Fibroblast of lung (primary cell): ENCODE measurements at regions not wholly inside any gene's neighbourhood (a gene's known extent, or its start where the extent isn't known, plus 50 kb on each side); places are given as distances from the start of the nearest gene placed in this dataset.

Experiments used
- DNase-seq, 2 donors: peaks; one replicate each; pipeline versions ENCODE4 v3.0.0 to v3.0.0-alpha.2; 2010; ENCODE audit warnings: low read depth in 2 of 2
- H2AFZ ChIP-seq: 2 replicates; pipeline ENCODE4 v1.5.1; 2012; ENCODE audit warnings: low read length, control low read depth, inconsistent platforms
- H3K27ac ChIP-seq: 2 replicates; pipeline ENCODE4 v1.5.1; 2011; ENCODE audit warnings: low read length, control low read depth; ENCODE audit not compliant: insufficient read depth
- H3K27me3 ChIP-seq: 2 replicates; pipeline ENCODE4 v1.5.1; 2011; ENCODE audit warnings: mild to moderate bottlenecking, low read length; ENCODE audit not compliant: control insufficient read depth, insufficient read depth
- H3K36me3 ChIP-seq: 2 replicates; pipeline ENCODE4 v1.5.1; 2011; ENCODE audit warnings: low read length; ENCODE audit not compliant: control insufficient read depth, insufficient read depth
- H3K4me1 ChIP-seq: 2 replicates; pipeline ENCODE4 v1.5.1; 2011; ENCODE audit warnings: low read length; ENCODE audit not compliant: control insufficient read depth, insufficient read depth; ENCODE audit errors: extremely low read depth
- H3K4me2 ChIP-seq: 2 replicates; pipeline ENCODE4 v1.5.1; 2011; ENCODE audit warnings: low read length, control low read depth; ENCODE audit not compliant: insufficient read depth; ENCODE audit errors: extremely low read depth
- H3K4me3 ChIP-seq, 4 experiments: fragments of 200-600 bp in 1 of 4; sonication (generic) in 1 of 4; replicated peaks in 1 of 4; 2 replicates each; pipeline ENCODE4 v1.5.1; 2011 to 2016; ENCODE audit warnings: low read length in 4 of 4, low read depth in 3 of 4, mild to moderate bottlenecking in 3 of 4, control low read depth in 2 of 4, inconsistent platforms in 1 of 4, mixed read lengths in 1 of 4; ENCODE audit not compliant: insufficient read depth in 1 of 4; ENCODE audit errors: control extremely low read depth in 1 of 4
- H3K79me2 ChIP-seq: 2 replicates; pipeline ENCODE4 v1.5.1; 2012; ENCODE audit warnings: mild to moderate bottlenecking, low read length, inconsistent platforms; ENCODE audit not compliant: control insufficient read depth, insufficient read depth
- H3K9ac ChIP-seq: 2 replicates; pipeline ENCODE4 v1.5.1; 2011; ENCODE audit warnings: mild to moderate bottlenecking, low read length, control low read depth; ENCODE audit not compliant: insufficient read depth
- H3K9me3 ChIP-seq: 2 replicates; pipeline ENCODE4 v1.5.1; 2012; ENCODE audit warnings: low read depth, low read length; ENCODE audit not compliant: control insufficient read depth, insufficient read depth
- H4K20me1 ChIP-seq: 2 replicates; pipeline ENCODE4 v1.5.1; 2011; ENCODE audit warnings: low read length; ENCODE audit not compliant: control insufficient read depth, insufficient read depth; ENCODE audit errors: extremely low read depth
- EZH2 ChIP-seq: IDR thresholded peaks from 2 replicates; pipeline ENCODE4 v1.5.1; 2012; ENCODE audit warnings: low read length, control low read depth, mild to moderate bottlenecking; ENCODE audit errors: missing control alignments
- TF ChIP-seq, protein P1 (sequence below), 2 donors: IDR thresholded peaks in 1 of 2; conservative IDR thresholded peaks in 1 of 2; 1 replicate in 1 of 2; 2 replicates in 1 of 2; pipeline ENCODE4 v1.5.1; 2011 to 2012; ENCODE audit warnings: low read length in 2 of 2, control low read depth in 1 of 2, inconsistent platforms in 1 of 2, low read depth in 1 of 2, mild to moderate bottlenecking in 1 of 2

DNA sequence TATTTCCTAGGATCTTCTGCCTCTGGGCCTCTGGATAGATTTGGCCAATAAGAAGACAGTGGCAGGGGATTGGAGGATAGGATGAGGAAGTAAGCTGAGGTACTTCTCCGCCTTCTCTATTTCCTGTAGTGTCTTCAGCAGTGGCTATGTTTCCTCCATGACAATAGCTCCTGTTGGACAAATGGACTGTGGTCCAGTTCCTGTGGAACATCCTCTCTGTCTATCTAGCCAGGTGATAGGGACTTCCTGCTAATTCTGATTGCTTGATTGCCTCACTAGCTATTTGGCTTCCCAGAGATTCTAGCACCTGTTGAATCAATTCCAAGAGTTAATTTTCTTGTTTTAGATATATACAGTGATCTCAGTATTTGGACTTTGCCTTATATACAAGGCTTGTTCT, 456.2 kb upstream of the NECTIN3 start:
- Histone ChIP-seq H4K20me1 (no peaks in the 10 kb centered on the region), H3K27ac (no peak overlapping the region), H3K9me3 (no peaks in the 10 kb centered on the region), H3K36me3 (no peaks in the 10 kb centered on the region), H3K4me3 (no peak overlapping the region), H3K27me3 (no peaks in the 10 kb centered on the region), H3K9ac (no peak overlapping the region), H3K4me1 (no peaks in the 10 kb centered on the region), H3K4me2 (no peak overlapping the region), H3K79me2 (no peaks in the 10 kb centered on the region), H2AFZ (no peak overlapping the region)
- DNase-seq, result no peak
- TF ChIP-seq, protein P1, sequence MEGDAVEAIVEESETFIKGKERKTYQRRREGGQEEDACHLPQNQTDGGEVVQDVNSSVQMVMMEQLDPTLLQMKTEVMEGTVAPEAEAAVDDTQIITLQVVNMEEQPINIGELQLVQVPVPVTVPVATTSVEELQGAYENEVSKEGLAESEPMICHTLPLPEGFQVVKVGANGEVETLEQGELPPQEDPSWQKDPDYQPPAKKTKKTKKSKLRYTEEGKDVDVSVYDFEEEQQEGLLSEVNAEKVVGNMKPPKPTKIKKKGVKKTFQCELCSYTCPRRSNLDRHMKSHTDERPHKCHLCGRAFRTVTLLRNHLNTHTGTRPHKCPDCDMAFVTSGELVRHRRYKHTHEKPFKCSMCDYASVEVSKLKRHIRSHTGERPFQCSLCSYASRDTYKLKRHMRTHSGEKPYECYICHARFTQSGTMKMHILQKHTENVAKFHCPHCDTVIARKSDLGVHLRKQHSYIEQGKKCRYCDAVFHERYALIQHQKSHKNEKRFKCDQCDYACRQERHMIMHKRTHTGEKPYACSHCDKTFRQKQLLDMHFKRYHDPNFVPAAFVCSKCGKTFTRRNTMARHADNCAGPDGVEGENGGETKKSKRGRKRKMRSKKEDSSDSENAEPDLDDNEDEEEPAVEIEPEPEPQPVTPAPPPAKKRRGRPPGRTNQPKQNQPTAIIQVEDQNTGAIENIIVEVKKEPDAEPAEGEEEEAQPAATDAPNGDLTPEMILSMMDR (conservative IDR thresholded peaks at IDR 0.05 in 1 of 2, IDR thresholded peaks at IDR 0.05 in 1 of 2; ENCODE audit: low read depth in 1 of 2, low read length in 2 of 2), result no peak
- TF ChIP-seq EZH2, result no peak

DNA sequence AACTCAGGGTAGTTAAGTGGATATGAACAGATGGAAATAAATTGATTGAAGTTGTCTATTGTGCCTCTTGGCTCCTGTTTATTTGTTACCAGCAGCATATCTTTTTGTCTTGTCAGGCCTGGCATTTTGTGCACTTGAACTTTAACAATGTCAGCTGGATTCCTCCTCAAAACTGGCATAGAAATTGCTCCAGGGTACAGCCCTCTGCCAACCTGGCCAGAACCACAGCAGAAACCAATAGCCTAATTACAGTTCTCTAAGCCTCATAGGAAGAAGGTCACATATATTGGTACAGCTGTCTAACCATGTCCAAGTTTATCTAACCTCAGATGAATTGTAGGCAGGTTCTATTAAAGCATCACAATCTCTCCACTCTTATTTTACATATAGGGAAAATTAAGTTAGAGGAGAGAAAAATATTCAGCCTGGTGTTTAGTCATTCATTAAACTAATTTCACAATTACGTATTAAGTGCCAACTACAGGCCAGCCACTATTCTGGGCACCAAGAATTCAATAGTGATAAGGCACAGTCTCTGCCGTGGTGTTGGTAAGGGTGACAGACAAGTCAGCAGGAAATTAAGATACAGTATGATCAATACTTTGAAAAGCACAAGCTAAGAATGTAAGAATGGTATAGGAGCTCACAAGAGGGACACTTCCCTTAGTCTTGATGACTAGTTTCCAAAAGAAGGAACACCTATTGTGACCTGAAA, 452.9 kb upstream of the NECTIN3 start:
- H3K4me3 ChIP-seq, result no peak overlapping the region
- TF ChIP-seq, protein P1 (conservative IDR thresholded peaks at IDR 0.05 in 1 of 2, IDR thresholded peaks at IDR 0.05 in 1 of 2; ENCODE audit: low read depth in 1 of 2, low read length in 2 of 2), result no peak
- TF ChIP-seq EZH2, result no peak
- no peaks in the 10 kb centered on the region for H3K9me3 ChIP-seq
- no peak overlapping the region for H3K9ac ChIP-seq
- H3K27me3 ChIP-seq, result no peaks in the 10 kb centered on the region
- no peaks in the 10 kb centered on the region for H3K4me1 ChIP-seq
- no peak overlapping the region for H3K27ac ChIP-seq
- no peaks in the 10 kb centered on the region for H3K36me3 ChIP-seq
- DNase-seq, result no peak
- H4K20me1 ChIP-seq, result no peaks in the 10 kb centered on the region
- H3K4me2 ChIP-seq, result no peak overlapping the region
- no peak overlapping the region for H2AFZ ChIP-seq
- no peaks in the 10 kb centered on the region for H3K79me2 ChIP-seq

DNA sequence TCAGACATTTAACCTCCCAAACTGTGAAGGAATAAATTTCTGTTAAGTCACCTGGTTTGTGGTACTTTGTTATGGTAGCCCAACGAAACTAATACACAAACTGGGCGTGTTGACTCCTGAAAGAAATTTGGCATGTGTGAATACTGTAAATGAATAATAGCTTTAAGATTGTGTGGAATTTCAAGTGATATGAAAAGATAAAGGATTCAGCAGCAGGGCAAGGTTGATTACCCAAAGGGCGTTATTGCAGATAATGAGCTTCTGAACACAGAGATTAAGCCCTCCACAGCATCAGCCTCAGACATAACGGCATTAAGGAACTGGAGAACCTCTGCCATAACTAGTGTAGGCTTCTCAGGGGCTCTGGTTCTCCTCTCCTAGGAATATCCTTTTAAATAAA, 451.5 kb upstream of the NECTIN3 start:
- DNase-seq, result no peak
- H4K20me1 ChIP-seq, result no peaks in the 10 kb centered on the region
- no peaks in the 10 kb centered on the region for H3K79me2 ChIP-seq
- no peaks in the 10 kb centered on the region for H3K27me3 ChIP-seq
- no peak overlapping the region for H3K4me3 ChIP-seq
- no peak overlapping the region for H3K4me2 ChIP-seq
- H2AFZ ChIP-seq, result peak overlapping the region; percentile 10
- H3K36me3 ChIP-seq, result no peaks in the 10 kb centered on the region
- no peak overlapping the region for H3K9ac ChIP-seq
- no peaks in the 10 kb centered on the region for H3K9me3 ChIP-seq
- TF ChIP-seq, protein P1 (conservative IDR thresholded peaks at IDR 0.05 in 1 of 2, IDR thresholded peaks at IDR 0.05 in 1 of 2; ENCODE audit: low read depth in 1 of 2, low read length in 2 of 2), result no peak
- no peak for TF ChIP-seq EZH2
- H3K27ac ChIP-seq, result no peak overlapping the region
- no peaks in the 10 kb centered on the region for H3K4me1 ChIP-seq
